Germinal center (tissue), 1 donor: ENCODE measurements at regions not wholly inside any gene's neighbourhood (a gene's known extent, or its start where the extent isn't known, plus 50 kb on each side); places are given as distances from the start of the nearest gene placed in this dataset.

Experiments used
- DNase-seq: peaks from one replicate; pipeline ENCODE4 v3.0.0; 2012; ENCODE audit warnings: mixed read lengths, low spot score

DNA sequence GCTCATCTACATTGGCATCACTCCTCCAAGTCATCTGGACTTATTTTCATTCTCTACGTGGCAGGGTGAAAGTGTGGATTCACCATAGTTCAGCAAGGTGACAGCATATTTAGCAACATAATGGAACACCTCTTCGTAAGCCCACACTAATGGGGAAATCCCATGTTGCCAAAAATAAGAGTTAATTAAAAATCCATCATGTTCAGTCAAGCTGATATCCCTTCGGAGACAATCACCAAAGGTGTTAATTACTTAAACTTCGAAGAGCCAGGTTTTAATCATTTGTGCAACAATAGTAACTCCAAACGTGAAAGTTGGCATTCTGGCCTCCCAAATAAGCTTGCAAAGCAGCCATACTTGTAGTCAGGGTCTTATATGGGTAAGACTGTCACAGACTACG lies 242.9 kb downstream of the NSG2 start:
- no peak for DNase-seq

- DNase-seq: no peak
Measured at GRCh38 chr5:174291162-174291561, 245.7 kb downstream of the NSG2 start.

GRCh38 chr5:174292348-174292747 lies 246.8 kb downstream of the NSG2 start:
- no peak for DNase-seq

DNA sequence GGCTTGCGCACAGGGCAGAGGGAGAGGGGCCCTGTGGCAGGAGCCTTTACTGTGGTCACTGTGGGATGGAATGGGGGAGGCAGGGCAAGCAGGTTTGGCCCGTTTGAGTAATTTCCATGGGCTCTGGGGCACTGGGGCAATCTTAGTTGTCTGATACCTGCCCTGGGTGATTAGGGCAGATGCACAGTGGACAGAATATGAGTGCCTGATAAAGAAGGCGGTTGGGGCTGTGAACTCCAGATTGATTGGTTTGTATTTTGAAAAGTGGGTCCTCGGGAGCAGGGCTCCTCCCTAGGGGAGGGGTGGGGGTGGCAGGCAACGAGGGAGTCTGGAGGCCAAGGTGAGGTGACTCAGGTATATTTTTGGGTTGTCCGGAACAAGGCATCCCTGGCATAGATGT lies 247.5 kb downstream of the NSG2 start:
- no peak for DNase-seq

GRCh38 chr5:174293481-174293880 lies 248.0 kb downstream of the NSG2 start:
- no peak for DNase-seq

- DNase-seq: no peak
Measured at GRCh38 chr5:174294891-174295620, 249.6 kb downstream of the NSG2 start.

DNA sequence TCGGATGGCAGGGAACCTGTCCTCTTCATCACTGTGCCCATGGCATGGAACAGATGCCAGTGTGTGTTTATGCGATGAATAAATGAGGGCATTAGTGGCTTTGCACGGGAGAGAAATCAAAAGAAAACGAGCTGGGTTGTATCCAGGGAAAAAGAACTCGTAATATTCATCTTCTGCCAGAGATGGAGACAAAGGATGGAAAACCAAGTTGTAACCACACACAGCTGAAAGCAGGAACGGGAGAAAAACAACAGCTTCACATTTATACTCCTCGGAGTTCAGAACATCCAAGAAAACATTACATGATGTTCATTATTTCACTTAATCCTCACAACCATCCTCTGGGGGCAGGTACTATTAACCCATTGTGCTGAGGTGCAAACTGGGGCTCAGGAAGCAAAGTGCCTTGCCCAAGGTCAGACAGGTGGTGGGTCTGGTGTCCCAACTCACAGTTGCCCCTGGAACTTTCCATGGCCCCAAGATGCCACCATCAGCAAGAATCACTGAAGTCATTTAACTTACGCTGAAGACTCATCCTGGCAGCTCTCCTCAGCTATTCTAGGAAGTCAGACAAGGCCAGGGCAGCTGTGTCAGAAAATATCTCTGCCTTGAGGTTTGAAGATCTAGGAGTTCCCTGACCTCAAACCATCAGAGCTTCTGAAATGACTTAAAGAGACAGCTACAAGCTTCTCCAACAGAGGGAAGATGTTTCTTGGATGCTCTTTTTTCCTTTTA lies 250.4 kb downstream of the NSG2 start:
- DNase-seq: no peak

DNA sequence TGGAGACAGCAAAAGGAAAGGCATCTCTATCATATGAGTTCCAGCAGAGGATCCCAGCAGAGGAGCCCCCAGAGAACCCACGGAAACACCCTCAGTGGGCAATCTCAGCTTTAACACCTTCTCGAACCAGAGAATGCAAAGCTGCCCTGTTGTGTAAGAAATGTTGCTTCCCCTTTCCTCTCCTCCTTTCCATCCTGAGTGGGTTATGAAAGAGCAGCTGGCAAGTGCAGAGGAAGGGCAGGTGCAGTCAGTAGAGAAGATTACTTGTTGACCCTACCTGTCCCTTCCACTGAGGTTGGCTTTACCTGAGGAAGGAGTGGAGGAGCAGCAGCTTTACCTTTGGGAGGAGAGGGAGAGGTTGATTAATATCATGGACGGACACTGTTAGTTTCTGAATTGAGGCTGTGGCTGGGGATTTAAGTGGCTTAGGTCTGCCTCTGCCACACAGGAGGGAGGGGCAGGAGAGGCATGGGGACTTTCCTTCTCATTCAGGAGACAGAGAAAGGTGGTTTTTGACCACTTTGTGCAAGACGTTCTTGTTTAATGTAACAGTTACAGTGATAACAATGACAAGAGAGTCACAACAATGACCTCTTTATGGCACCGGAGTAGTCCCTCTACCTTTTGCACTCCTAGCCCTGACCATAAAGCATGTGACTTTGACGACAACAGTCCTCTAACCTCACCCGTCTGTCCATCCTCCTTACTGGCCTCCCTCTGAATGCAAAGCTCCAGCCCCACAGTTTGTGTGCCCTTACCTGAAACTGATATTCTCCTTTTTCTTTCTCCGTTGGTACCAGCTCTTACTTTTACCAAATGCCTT lies 254.8 kb downstream of the NSG2 start:
- no peak for DNase-seq

DNA sequence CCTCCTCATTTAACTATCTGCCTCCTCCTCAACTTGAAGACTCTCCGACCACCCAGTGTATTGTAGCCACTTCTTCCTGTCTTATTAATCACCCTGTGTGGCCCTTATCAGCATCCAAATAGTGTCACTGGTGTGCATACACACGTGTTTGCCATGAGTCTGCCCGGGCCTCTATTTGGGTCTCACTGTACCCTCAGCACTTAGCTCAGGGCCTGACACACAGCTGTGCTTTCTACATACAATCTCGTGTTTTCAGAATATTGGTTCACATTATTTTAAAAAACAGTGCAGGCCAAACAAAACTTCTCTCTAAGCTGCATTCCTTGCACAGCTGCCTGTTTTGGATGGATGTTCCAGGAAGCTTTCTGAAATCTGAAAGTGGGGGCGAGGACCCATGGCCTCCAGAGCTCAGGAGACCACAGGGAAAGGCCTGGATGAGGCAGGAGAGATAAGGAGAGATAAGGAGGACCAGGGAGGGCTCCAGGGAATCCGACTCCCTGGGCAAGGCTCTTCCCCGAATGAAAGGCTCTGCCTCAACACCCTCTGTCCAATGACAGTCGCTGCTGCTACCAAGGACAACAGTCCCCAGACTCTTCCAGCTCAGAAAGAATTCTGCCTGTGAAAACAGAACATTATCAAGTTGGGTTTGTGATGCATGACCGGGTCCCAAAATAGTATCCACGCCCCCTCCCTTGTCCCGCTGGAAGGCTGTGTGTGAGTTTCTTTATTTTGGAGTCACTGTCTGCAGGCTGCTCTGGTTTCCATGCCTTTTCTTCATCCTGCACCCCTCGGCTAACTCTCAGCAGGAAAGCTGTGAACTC lies 255.6 kb downstream of the NSG2 start:
- no peak for DNase-seq

- DNase-seq: no peak
Measured at GRCh38 chr5:174301848-174302625, 256.5 kb downstream of the NSG2 start.

GRCh38 chr5:174303035-174303434 lies 257.5 kb downstream of the NSG2 start:
- DNase-seq: no peak

- DNase-seq: no peak
Measured at GRCh38 chr5:174303437-174304045, 258.0 kb downstream of the NSG2 start.

DNA sequence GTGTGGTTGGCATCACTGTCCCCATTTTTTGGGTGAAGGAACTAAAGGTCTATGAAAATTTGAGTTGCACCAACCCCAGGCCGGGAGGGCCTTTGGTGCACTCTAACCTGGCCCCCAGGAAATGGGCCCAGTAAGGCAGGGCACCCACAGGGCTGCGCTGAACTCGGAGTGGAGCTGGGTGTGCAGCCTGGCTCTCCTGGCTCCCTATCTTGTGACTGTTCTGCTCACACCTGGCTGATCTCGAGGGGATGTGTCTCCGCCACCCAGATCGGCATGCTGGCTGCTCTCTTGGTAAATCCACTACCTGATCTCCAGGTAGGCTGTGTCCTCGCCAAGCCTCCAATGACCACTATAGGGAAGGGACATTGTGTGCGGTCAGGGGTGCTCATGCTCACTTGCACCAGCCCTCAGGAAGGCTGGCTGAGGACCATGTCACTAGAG lies 259.8 kb downstream of the NSG2 start:
- no peak for DNase-seq

DNA sequence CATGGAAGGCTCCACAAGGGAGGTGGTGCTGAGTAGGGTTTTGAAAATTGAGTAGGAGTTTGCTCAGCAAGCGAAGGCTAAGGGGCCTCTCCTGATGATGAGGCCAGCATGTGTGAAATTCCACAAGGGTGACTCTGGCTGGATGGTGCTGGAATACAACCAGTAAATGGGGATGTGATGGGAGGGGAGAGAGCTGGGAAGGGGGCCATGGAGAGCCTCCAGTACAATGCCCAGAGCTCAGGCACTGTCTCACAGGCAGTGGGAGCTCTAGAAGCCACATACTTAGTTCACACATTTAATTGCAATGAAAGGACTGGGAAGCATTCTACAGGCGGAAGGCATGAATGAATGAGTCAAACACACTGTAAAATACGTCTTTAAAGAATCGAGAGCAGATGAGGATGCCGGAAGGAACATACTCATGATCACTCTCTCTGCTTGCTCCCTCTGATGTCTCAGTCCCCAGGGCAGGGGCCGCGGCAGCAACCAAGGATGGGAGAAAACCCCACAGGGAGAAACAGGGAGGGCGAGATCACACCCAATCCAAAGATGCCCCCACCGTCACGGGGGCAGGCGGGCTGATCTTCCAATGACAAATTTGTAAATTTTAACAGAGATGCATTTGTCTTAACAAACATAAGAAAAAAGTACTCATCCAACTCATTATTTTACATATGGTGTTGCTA lies 261.0 kb downstream of the NSG2 start:
- no peak for DNase-seq

GRCh38 chr5:174307031-174307408 lies 261.5 kb downstream of the NSG2 start:
- no peak for DNase-seq

- DNase-seq: no peak
Measured at GRCh38 chr5:174307656-174308271, 262.3 kb downstream of the NSG2 start.

DNA sequence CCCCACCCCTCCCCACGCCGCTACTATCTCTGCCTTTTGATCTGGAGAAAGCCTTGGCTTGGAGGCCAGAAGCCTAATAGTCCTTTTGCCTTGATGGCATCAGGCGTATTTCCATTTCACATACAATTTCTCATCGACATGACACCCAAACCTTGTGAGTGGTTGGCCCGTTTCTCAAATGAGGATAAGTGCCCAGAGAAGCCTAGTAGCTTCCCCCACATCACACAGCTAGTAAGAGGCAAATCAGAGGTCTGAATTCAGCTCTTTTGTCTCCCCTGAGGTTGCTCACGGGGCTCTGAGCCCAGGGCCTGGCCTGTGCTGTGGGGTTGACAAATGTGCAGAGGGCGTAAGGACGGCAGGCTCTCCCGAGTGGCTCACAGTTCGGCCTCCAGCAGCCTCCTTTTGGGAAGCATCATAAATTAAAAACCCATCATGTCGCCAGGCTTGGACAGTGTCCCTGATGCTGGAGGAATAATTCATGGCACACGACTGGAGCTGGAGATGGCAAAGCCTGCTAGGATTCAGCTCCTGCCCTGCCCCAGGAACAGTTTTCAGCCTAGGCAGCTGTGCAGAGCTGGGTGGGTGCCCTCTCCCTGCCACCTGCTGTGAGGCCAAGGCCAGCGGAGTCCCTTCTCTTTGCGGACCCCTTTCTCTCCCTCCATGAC lies 263.8 kb downstream of the NSG2 start:
- DNase-seq: no peak

DNA sequence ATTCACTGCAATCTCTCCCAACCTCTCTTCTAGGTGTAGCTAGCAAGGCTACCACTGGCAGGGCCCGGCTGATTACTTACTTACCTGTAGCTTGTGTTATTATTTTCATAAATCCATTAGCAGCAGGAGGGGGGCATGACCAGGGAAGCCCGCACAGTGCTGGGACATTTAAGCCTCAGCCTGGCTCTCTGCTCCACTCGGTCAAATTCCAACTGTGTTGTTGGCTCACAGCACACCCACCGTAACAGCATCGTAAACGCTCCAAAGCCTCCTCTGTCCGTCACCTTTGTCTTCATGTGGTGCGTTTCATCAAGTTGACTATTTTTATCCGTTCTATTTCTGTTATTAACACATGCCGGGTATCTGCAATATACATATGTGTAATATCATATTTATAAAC lies 264.7 kb downstream of the NSG2 start:
- DNase-seq: no peak

- no peak for DNase-seq
Measured at GRCh38 chr5:174310706-174311105, 265.2 kb downstream of the NSG2 start.
